ENCODE measurements at regions not wholly inside any gene's neighbourhood (a gene's known extent, or its start where the extent isn't known, plus 50 kb on each side); places are given as distances from the start of the nearest gene placed in this dataset.

GRCh38 chr2:126586317-126586716 is 69.6 kb upstream of the GYPC start:
- TF ChIP-seq POLR2A (IDR thresholded peaks at IDR 0.05; ENCODE audit: low read depth, low read length) = no peak
- TF ChIP-seq POU2F2 (IDR thresholded peaks at IDR 0.05; ENCODE audit: low read depth, low read length) = no peak
- no peak for TF ChIP-seq POLR2AphosphoS5 (IDR thresholded peaks at IDR 0.05; ENCODE audit: low read depth, low read length)
- TF ChIP-seq SPI1 (IDR thresholded peaks at IDR 0.05; ENCODE audit: low read depth, low read length) = no peak
- no peak for TF ChIP-seq TAF1 (IDR thresholded peaks at IDR 0.05; ENCODE audit: low read depth, low read length)
